HG02642 (cell line): ENCODE measurements at regions not wholly inside any gene's neighbourhood (a gene's known extent, or its start where the extent isn't known, plus 50 kb on each side); places are given as distances from the start of the nearest gene placed in this dataset.
"Not testable (repeated sequence)": the region's sequence is repeated elsewhere in the genome, so short reads cannot be mapped to it uniquely, and the experiment has no call there.

ENCODE experiments used
- ATAC-seq: cut with Tn5 transposase; IDR thresholded peaks from one replicate; pipeline ENCODE4 v1.9.1; 2021; ENCODE audit warnings: mild to moderate bottlenecking; ENCODE audit not compliant: unreplicated experiment, poor library complexity

DNA sequence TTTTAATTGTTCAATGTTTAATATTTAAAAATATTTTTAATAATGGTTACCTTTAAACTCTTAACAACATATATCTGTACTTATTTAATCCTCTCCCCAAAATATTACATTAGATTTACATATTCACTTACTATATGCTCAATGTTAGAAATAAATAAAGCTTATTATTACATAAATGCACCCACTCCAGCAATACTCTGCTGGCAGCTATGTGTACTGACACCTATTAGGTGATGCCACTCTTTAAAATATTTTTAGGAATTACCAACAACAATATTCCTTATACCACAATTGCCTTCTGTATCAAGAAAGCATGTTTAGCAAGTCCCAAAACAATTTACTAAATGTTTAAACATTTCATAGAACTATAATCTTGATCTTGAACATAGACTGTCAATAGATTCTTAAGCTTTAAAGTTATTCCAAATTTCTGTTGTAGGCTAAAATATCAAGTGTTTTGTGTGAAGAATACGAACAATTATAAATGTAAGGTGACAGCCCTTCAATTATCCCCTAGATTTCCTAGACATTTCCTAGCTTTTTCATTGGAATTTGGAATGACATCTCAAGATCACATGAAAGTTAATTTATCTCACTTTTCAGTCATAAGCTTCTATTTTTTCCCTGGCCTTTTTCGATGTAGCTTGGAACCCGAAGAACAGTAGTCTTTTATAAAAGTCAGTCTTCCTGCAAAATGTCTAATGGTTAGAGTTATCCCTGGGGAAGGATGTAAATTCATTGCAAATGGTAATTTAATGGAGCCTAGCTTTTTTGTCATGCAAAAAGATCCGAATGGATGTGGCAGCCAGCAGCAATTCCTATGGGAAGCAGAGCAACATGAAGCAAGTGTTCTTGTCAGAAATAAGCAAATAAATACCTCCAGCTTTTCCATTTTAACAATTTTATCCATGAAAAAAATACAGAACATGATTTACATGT, 907.5 kb upstream of the ATXN7L3B start:
- ATAC-seq: no peak

DNA sequence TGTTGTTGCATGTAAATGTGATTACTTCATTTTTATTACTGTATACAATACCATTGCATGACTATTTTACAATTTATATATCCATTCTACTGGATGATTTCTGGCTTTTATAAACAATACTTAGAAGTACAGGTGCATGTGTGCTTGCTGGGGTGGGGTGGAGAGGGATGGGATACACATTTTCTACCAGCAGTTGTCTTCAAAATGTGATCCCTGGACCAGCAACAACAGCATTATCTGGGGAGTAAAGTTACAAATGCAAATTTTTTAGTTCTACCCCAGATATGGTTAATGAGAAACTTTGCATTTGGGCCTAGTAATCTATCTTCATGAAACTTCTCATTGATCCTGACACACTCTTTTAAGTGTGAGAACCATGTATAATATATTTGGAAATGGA, 905.4 kb upstream of the ATXN7L3B start:
- ATAC-seq: no peak

DNA sequence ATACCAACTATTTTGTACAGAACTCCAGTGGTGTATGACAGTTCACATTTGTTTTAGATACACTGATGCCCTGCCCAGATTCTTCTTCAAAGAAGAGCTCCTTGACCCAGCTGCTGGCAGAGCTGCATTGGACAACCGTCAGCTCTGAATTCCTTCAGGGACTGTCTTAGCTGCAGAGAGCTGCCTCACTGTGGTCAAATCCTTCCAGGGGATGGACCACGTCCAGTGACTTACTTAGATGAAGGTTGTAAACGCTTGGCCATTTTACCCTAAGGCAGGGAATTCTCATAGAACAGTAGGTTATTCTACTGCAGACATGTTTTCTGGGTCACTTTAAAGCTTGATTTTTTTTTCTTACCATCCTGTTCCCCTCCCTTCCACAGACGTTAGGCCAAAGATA, 905.0 kb upstream of the ATXN7L3B start:
- ATAC-seq: no peak

DNA sequence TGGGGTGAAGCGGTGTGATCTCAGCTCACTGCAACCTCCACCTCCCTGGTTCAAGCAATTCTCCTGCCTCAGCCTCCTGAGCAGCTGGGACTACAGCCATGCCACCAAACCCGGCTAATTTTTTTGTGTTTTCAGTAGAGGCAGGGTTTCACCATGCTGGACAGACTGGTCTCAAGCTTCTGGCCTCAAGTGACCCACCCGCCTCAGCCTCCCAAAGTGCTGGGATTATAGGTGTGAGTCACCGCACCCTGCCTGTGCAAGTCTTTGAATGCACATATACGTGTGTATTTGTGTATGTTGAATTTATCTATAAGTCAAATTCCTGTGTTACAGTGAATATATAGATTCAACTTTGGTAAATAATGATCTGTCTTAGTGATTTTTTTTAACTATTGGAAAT, 898.2 kb upstream of the ATXN7L3B start:
- ATAC-seq: not testable (repeated sequence)

DNA sequence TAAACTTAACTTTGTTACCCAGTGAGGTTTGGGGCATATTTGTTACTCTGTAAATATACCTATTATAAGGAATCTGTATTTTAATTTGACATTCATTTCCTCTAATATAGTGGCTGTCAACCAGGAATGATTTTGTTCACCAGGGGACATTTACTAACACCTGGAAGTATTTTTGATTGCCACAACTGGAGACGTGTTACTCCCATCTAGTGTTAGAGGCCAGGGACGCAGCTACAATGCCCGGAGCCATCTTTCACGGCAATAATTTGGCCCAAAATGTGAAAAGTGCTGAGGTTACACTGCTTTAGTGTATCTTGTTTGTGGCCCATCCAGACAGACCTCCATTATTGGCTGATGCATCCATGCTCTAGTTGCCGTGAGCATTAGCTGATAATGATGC, 881.3 kb upstream of the ATXN7L3B start:
- ATAC-seq: no peak

DNA sequence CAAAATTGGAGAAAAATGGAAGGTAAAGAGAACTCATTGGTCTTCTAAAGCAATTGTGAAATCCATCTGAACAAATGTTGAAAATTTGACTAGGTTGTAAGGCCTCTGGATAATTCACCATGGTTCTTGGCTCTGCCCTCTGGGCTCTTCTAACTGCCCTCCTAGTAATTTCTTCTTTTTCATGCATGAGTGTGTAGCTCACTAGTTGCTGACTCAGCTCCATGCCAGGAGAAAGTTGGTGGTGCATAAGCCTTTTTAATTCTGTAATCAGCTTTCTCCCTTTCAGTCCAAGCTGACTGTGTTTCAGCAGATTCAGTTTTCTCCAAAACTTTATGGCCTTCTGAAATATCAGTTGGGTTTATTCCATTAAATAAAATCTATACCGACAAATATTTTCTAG, 877.8 kb upstream of the ATXN7L3B start:
- ATAC-seq: no peak

DNA sequence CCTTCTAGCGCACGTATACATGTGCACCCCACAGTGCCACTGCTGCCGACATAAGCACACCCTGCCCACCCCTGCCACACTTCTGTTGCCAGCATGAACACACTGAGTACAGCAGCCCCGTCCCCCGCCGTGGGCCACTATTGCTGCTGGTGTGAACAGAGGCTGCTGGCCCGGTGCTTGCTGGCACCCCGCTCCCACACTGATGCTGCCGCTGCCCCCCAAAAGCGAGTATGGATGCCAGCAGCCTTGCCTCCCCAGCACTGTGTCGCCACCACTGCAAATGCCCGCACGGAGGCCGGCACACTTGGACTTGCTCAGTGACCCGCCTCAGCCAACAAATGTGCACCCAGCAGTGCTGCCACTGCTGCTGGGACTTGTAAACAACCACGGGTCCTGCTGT, 872.4 kb upstream of the ATXN7L3B start:
- no peak for ATAC-seq

DNA sequence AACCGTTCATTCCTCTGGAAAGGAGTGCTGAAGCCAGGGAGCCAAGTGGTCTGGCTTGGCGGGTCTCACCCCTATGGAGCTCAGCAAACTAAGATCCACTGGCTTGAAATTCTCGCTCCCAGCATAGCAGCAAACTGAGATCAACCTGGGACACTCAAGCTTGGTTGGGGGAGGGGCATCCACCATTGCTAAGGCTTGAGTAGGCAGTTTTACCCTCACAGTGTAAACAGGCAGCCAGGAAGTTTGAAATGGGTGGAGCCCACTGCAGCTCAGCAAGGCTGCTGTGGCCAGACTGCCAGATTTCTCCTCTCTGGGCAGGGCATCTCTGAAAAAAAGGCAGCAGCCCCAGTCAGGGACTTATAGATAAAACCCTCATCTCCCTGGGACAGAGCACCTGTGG, 866.1 kb upstream of the ATXN7L3B start:
- not testable (repeated sequence) for ATAC-seq

DNA sequence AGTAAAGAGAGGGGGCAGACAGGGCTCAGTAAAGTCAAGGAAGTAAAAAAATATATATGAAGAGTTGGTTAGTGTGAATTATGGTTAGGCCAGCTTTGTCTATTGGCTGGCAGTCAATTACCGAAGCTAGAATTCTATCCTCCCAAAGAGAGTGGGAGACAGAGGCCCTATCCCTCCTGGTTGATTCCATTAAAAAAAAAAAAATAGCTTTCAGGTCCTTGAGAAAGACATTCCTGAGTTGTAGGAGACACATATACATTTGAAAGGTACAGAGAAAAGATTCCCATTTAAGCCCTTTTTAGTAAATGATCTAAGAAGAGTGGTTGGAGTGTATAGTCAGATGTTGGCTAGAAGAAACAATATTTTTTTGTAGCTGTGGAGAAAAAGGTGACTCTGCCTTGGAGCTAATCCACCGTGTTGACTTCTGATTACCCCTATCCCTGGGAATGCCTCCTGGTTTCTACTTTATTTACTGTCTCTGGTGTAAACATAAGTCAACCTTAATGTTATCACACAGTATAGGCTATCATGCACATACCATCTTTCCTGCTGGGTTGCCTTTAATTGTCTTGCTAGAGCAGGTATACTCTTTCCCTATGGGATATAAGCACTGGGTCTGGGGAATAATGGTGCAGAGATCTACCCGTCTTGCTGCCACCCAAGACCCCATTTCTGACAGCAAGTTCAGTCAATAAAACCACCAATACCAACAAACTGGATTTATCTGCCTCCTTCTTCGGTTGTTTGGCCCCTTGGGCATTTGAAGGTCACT, 859.9 kb upstream of the ATXN7L3B start:
- ATAC-seq: no peak

DNA sequence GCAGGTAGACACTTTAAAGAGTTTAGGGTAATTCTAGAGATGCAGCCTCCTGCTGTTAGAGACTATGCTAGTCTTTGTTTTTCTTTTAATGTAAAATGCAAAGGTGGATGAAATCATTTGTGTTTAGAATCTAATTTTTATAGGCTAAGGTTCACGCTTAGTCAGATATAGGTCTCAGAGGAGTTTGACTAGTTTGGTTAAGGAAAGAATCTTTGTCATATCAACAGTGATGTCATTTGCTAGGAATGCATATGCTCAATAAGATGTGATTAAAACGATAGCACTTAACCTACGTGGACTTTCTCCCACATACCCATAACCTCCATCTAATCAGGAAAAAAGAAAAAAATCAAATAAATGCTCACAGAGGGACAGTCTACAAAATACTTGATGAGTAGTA, 859.3 kb upstream of the ATXN7L3B start:
- no peak for ATAC-seq

DNA sequence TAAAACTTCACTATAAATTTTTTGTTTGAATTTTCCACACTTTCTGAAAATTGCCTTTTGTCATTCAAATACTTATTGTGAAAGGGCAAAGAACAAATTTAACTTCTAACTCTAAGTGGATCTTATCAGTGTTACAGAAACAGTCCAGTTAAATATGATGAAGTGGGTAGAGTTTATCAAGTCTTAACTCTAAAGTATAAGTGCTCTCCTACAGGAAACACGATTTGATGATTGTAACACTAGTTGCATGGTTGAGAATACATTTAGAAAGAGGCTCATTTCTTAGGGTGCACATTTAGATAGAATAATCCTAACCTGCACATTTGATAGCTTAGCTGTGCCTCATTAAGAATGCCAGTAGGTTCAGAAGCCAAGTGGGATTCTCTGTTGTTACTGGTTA, 838.3 kb upstream of the ATXN7L3B start:
- no peak for ATAC-seq

DNA sequence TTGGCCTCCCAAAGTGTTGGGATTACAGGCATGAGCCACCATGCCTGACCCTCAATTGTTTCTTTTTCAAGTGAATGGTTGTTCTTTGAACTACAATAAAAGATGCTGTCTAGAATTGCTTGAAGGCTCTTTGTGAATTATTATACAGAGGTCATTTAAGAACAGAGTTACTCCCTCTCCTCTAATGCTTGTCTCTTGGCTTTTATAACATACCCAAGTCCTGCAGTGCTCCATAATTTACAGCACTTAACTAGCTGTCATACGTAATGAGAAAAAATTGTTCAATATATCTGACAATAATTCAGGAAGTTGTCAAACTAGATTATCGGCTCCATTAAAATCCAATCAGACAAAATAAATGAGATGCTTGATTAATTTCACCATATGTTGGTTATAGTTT, 823.0 kb upstream of the ATXN7L3B start:
- no peak for ATAC-seq

DNA sequence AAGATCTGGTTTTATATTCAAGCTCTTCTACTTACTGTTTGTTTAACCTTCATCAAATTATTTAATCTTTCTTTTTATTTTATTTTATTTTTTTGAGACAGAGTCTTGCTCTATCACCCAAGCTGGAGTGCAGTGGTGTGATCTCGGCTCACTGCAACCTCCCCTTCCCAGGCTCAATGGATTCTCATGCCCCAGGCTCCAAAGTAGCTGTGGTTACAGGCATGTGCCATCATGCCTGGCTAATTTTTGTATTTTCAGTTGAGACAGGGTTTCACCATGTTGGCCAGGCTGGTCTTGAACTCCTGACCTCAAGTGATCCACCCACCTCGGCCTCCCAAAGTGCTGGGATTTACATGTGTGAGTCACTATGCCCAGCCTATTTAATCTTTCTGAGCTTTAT, 821.5 kb upstream of the ATXN7L3B start:
- ATAC-seq: not testable (repeated sequence)

DNA sequence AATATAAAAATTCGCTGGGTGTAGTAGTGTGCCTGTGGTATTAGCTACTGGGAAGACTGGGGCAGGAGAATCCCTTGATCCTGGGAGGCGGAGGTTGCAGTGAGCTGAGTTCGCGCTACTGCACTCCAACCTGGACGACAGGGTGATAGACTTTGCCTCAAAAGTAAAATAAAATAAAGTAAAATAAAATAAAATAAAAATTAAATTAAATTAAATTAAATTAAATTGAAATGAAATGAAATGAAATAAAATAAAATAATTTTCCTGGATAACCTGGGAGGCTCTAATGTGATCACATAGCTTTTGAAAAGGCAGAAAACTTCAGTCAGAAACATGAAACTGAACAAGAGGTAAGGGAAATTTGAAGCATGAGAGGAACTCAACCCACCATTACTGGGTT, 818.4 kb upstream of the ATXN7L3B start:
- ATAC-seq: no peak

DNA sequence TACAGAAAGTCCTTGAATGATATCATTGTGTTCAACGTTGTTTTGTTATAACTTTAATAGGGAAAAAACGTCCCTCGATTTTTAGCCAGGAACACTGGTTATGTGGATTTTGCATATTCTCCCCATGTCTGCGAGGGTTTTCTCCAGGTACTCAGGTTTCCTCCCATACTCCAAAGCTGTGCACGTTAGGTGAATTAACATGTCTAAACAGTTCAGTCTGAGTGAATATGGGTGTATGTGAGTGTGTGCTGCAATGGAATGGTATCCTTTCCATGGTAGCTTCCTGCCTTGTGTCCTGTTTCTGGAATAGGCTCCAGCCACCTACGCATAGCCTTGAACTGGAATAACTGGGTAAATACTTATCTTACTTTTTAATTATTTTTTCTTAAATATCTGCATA, 810.8 kb upstream of the ATXN7L3B start:
- no peak for ATAC-seq

DNA sequence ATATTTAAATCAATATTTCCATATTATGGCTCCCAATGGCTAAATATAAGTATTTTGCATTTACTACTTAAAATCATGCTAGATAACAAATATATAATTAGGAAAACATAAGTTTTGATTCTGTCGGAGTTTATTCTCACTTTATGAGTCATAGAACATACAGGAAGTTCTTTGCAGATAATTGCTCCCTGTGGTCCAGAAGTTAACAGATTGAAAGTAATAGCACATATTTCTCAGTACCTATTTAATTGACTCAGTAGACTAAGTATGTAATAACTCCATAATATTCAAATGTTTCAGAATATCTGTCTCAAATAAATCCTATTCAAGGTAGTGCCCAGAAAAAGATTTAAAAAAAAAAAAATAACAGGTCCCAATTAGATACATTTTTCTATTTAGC, 806.0 kb upstream of the ATXN7L3B start:
- ATAC-seq: no peak

DNA sequence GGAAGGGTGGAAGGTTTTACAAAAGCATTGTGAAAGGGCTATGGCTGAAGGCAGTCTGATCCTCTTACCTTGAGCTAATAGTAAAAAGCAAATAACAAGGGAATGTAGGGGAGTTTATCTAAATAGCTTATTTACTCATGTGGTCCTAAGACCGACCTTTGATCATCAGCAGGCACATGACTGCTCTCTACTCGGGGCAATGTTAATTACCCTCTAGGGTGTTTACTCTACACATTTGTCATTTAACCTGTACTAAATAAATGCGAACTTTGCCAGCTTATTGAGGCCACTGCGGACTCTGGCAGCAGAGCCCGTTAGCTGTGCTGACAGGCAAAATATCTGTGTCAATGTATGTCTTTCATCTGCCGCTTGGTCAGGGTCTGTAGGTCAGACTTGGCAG, 768.3 kb upstream of the ATXN7L3B start:
- ATAC-seq: no peak

DNA sequence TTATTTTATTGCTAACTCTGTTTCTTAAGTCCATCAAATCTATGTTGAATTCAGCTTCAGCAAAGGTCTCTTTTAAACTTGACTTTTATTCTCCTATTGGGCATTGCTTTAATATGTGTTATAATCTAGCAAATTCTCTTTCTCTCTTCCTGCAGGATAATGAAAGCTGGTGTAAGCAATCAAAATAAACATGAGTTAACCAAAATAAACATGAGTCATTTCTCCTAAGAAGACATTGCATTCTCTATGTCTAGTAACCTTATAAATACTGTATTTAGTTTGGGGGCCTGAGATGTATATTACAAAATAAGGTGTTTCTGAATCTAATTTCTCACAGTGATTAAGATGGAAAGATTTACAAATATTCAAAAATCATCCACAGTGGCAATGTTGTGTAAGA, 739.1 kb upstream of the ATXN7L3B start:
- no peak for ATAC-seq

DNA sequence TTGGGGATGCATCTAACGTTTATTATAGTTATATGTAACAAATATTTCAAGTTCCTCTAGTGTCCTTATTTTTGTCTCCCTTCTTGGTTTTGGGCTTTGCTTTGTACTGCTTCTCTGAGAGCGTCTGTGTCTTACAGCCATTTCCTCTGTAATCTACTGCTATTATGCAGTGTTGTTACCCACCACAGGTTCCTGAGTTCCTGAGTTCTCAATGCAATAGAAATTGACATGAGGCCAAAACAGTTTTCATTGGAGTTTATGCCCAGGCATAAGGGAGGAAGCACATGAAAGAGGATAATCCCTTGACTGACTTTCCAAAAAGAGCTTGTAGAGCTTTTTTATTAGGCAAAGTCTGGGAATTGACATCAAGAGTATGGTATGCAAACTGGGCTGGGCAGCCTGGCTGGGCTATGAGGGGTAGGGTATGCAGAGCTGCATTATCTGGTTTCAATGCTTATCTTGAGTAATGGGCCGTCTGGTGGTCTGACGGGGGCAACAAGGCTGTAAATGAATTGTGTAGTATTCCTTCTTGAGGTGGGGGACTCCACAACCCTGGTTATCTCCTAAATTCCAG, 722.5 kb upstream of the ATXN7L3B start:
- ATAC-seq: no peak

DNA sequence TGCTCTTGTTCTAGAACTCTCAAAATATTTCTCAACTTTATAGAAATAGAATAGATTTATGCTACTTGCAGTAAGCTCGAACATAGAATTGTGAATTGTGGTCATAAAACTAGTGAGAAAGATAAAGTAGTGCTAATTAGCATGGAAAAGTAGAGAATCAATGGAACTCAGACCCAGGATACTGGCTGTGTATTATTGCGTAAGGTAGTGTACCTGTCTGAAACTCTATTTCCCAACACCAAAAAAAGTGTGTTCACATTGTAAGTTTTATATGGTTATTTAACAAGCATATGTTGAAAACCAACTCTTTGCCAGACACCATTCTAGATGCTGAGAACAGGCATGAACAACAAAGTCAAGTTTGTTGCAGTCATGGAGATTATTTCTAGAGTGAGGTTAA, 720.5 kb upstream of the ATXN7L3B start:
- no peak for ATAC-seq

DNA sequence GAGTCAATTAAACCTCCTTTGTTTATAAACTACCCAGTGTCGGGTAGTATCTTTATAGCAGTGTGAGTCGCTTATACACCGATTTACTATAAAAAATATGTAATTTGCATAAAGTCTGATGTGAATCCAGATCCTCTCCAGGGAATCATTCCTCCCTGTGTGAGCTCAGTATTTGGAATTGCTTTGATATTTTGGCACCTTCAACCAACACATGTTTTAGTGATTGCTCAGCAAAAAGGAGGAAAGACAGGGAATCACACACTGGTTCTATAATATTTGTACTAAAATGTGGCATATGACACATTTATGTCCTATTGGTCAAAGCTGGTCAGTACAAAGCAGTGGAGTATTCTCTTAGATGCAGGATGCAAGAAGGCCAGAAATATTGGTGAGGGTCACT, 703.9 kb upstream of the ATXN7L3B start:
- no peak for ATAC-seq
